ENCODE measurements at regions not wholly inside any gene's neighbourhood (a gene's known extent, or its start where the extent isn't known, plus 50 kb on each side); places are given as distances from the start of the nearest gene placed in this dataset.

DNA sequence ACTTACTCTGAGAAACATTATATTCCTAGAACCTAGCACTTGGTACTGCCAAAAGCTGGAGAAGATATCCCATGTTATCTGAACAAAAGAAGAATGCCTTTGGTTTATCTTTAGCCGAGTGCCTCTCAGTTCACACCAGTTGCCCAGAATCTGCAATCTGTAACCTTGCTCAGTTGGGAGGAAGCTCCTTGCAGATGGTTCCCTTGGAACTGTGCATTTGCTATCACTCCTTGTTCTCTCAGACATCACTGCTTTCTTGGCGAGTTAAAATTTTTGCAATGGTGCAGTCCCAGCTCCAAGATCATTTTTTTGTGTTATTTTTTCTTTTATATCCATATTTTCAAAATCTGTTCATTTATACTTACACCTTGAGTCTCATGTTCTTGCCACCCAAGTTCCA lies 446.5 kb downstream of the KCNJ2 start:
- no peak for DNase-seq
- no peak overlapping the region for H3K4me3 Mint-ChIP-seq
- ChIA-PET POLR2A (no interaction called here), CTCF (no interaction called here)
- TF ChIP-seq, protein P1, sequence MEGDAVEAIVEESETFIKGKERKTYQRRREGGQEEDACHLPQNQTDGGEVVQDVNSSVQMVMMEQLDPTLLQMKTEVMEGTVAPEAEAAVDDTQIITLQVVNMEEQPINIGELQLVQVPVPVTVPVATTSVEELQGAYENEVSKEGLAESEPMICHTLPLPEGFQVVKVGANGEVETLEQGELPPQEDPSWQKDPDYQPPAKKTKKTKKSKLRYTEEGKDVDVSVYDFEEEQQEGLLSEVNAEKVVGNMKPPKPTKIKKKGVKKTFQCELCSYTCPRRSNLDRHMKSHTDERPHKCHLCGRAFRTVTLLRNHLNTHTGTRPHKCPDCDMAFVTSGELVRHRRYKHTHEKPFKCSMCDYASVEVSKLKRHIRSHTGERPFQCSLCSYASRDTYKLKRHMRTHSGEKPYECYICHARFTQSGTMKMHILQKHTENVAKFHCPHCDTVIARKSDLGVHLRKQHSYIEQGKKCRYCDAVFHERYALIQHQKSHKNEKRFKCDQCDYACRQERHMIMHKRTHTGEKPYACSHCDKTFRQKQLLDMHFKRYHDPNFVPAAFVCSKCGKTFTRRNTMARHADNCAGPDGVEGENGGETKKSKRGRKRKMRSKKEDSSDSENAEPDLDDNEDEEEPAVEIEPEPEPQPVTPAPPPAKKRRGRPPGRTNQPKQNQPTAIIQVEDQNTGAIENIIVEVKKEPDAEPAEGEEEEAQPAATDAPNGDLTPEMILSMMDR (IDR thresholded peaks at IDR 0.05): no peak
- H3K27ac Mint-ChIP-seq: no peak overlapping the region
- H3K9me3 Mint-ChIP-seq: no peaks in the 10 kb centered on the region
- H3K27me3 Mint-ChIP-seq: no peaks in the 10 kb centered on the region
- intact Hi-C loops (cut with micrococcal nuclease): no loop called here
- no peak for ATAC-seq
- H3K36me3 Mint-ChIP-seq (ENCODE audit: low read depth): no peaks in the 10 kb centered on the region
- H3K4me1 Mint-ChIP-seq (ENCODE audit: low read depth): no peaks in the 10 kb centered on the region

DNA sequence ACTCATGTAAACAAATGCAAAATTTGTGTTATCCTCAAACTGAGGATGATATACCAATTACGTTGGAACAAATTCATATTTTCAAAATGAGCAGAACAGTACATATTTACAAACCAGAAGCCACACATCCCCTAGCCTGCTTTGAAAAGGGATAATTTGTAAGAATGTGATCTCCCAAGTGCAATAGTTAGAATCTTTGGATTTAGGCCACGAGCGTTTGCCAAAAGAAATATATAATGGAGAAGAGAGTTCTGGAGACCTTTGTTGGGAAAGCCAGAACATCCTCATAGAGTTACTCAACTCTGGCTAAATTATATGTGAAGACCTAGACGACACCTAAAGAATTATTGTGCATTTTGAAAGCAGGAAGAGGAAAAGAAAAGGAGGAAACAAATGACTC lies 449.3 kb downstream of the KCNJ2 start:
- Mint-ChIP-seq H3K4me3 (no peak overlapping the region), H3K27me3 (no peaks in the 10 kb centered on the region), H3K9me3 (no peaks in the 10 kb centered on the region), H3K4me1 (ENCODE audit: low read depth) (peaks cover 3% of the 10 kb centered on the region), H3K36me3 (ENCODE audit: low read depth) (no peaks in the 10 kb centered on the region), H3K27ac (no peak overlapping the region)
- ChIA-PET POLR2A (no interaction called here), CTCF (no interaction called here)
- TF ChIP-seq, protein P1 (IDR thresholded peaks at IDR 0.05): no peak
- ATAC-seq: no peak
- no peak for DNase-seq
- intact Hi-C loops (cut with micrococcal nuclease): no loop called here

DNA sequence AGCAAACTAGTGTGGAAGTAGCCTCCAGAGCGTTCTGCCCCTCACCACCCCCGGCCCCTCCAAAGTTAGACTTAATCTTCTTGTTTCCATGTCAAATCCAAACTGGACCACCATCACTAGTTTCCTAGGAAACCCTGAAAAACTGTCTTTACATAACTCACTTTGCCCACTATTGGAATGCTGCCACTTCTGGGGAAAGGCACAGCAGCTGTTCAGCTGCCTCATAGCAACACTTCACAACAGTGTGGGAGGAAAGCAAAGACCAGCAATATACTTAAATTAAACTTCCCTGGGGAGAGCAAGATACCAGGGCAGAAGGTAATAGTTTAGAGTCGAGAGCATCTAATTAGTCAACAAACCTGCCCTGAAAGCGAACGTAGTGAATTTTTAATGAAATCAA lies 452.2 kb downstream of the KCNJ2 start:
- ChIA-PET POLR2A (no interaction called here), CTCF (interaction anchor here (0.7 kb wide), 1 partner anchor 339 kb away, joined by 3 read pairs; no protein-coding TSS in a partner anchor)
- peaks cover 3% of the 10 kb centered on the region for H3K4me1 Mint-ChIP-seq (ENCODE audit: low read depth)
- no peak for ATAC-seq
- DNase-seq: no peak
- H3K36me3 Mint-ChIP-seq (ENCODE audit: low read depth): no peaks in the 10 kb centered on the region
- H3K27ac Mint-ChIP-seq: no peak overlapping the region
- H3K27me3 Mint-ChIP-seq: no peaks in the 10 kb centered on the region
- no peak overlapping the region for H3K4me3 Mint-ChIP-seq
- H3K9me3 Mint-ChIP-seq: no peaks in the 10 kb centered on the region
- intact Hi-C loops (cut with micrococcal nuclease): no loop called here
- TF ChIP-seq, protein P1 (IDR thresholded peaks at IDR 0.05): no peak

DNA sequence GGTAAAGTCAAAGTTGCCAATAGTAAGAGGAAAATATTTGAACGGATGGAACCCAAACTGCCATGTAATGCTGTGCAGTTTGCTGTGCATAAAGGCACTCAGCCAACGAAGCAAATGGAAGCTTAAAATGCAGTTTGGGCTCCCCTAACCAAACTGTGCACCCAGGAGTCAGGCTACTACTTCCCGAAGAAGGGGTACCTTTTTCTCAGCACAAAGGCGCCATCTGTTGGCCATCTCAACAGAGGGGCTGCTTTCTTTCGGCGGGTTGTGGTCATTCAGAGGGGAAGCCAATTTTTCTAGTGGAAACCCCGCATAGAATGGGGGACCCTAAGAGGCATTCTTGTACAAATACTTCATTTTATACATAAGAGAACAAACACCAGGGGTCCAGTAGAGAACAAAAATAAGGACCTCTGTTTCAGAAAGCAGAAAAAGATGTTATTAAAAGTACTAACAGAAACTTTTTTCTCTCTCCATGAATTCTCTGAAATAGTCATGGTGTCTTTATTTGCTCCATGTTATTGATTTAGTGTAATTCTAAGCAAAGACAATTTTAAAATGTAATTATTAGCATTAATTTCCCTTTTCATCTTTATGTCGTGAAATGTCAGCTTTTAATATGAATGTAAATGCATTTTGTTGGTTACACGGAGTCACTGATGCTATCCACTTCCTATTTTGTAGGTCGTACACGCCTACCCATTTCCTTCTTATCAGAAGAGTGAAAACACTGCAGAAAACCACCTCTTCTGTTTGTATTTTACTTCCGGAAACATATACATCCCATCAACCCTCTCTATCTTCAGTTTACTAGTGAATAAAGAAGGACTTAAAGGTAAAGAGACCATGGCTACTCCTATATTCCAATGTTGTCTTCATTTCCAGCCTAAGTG lies 453.3 kb downstream of the KCNJ2 start:
- no peak overlapping the region for H3K27ac Mint-ChIP-seq
- no peaks in the 10 kb centered on the region for H3K9me3 Mint-ChIP-seq
- peaks cover 3% of the 10 kb centered on the region for H3K4me1 Mint-ChIP-seq (ENCODE audit: low read depth)
- DNase-seq (peak; percentile 49), ATAC-seq (no peak)
- intact Hi-C loops (cut with micrococcal nuclease): no loop called here
- TF ChIP-seq, protein P1 (IDR thresholded peaks at IDR 0.05): peak; percentile 44
- CTCF ChIA-PET: interaction anchor here (0.7 kb wide), 1 partner anchor 340 kb away, joined by 3 read pairs; no protein-coding TSS in a partner anchor
- POLR2A ChIA-PET: no interaction called here
- no peak overlapping the region for H3K4me3 Mint-ChIP-seq
- H3K27me3 Mint-ChIP-seq: no peaks in the 10 kb centered on the region
- H3K36me3 Mint-ChIP-seq (ENCODE audit: low read depth): no peaks in the 10 kb centered on the region

DNA sequence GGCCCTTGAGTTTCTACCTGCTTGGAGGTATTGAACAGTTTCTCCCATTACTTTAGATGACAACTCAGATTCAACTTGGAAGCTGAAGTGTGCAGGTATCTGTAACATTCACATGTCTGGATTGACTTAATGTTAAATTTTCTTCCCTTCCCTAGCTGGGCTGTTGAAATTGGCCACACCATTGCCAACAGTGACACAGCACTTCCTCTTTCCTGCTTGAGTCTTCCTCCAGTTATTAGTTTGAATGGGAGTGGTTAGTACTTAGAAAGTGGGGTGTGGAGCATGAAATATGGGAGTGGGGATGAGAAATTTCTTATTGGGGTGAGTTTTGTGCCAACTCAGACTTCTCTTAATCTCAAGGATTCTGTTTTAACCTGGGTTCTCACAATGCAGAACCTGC lies 454.9 kb downstream of the KCNJ2 start:
- H3K4me3 Mint-ChIP-seq: no peak overlapping the region
- H3K36me3 Mint-ChIP-seq (ENCODE audit: low read depth): no peaks in the 10 kb centered on the region
- ATAC-seq: no peak
- no peak for DNase-seq
- ChIA-PET POLR2A (no interaction called here), CTCF (interaction anchor here (1.5 kb wide), 1 partner anchor 10 kb away, joined by 3 read pairs; no protein-coding TSS in a partner anchor)
- H3K4me1 Mint-ChIP-seq (ENCODE audit: low read depth): peaks cover 3% of the 10 kb centered on the region
- H3K27me3 Mint-ChIP-seq: no peaks in the 10 kb centered on the region
- H3K9me3 Mint-ChIP-seq: no peaks in the 10 kb centered on the region
- H3K27ac Mint-ChIP-seq: no peak overlapping the region
- TF ChIP-seq, protein P1 (IDR thresholded peaks at IDR 0.05): no peak
- intact Hi-C loops (cut with micrococcal nuclease): no loop called here

All from activated CD8-positive, alpha-beta T cell treated with anti-CD3 and anti-CD28 coated beads for 36 hours (primary cell).